ENCODE measurements at regions not wholly inside any gene's neighbourhood (a gene's known extent, or its start where the extent isn't known, plus 50 kb on each side); places are given as distances from the start of the nearest gene placed in this dataset.

- no peak; the same call in 1 of the 2 replicates for TF ChIP-seq ZBTB10 (CRISPR knock-in tag; IDR thresholded peaks at IDR 0.05; ENCODE audit: borderline replicate concordance)
- TF ChIP-seq ZBTB25 (CRISPR knock-in tag; IDR thresholded peaks at IDR 0.05), result peak; percentile 98
- no peak for TF ChIP-seq ZNF343 (CRISPR knock-in tag; IDR thresholded peaks at IDR 0.05)
- TF ChIP-seq ATF6 (CRISPR knock-in tag; conservative IDR thresholded peaks at IDR 0.05), result peak; percentile 72; the same call in 1 of the 2 replicates
- peak; percentile 64; the same call in 1 of the 2 replicates for TF ChIP-seq ESRRA (CRISPR knock-in tag; IDR thresholded peaks at IDR 0.05; ENCODE audit: low read depth)
- TF ChIP-seq ZNF639 (CRISPR knock-in tag; conservative IDR thresholded peaks at IDR 0.05), result peak; percentile 94
- TF ChIP-seq NCOA5 (CRISPR knock-in tag; IDR thresholded peaks at IDR 0.05), result no peak
- 0 out of 2 replicates have a peak, but pooled peaks have one; percentile 21 for TF ChIP-seq CREB3 (CRISPR knock-in tag; IDR thresholded peaks at IDR 0.05)
- TF ChIP-seq SOX6 (IDR thresholded peaks at IDR 0.05), result no peak
- peak; percentile 25; the same call in 1 of the 2 replicates for TF ChIP-seq SOX6 (CRISPR knock-in tag; IDR thresholded peaks at IDR 0.05)
- TF ChIP-seq ZNF784 (CRISPR knock-in tag; IDR thresholded peaks at IDR 0.05; ENCODE audit: borderline replicate concordance), result peak; percentile 93
- 0 out of 2 replicates have a peak, but pooled peaks have one; percentile 40 for TF ChIP-seq GZF1 (CRISPR knock-in tag; IDR thresholded peaks at IDR 0.05)
- TF ChIP-seq ZIK1 (CRISPR knock-in tag; IDR thresholded peaks at IDR 0.05; ENCODE audit: borderline replicate concordance, low read depth), result peak; percentile 55; the same call in 1 of the 2 replicates
- TF ChIP-seq GPBP1L1 (CRISPR knock-in tag; IDR thresholded peaks at IDR 0.05), result no peak
- TF ChIP-seq ZNF672 (CRISPR knock-in tag; IDR thresholded peaks at IDR 0.05), result 0 out of 2 replicates have a peak, but pooled peaks have one; percentile 23
Observed at GRCh38 chr7:149624419-149625339, 127.1 kb upstream of the ZNF746 start (continued).

Data from HepG2 (cell line).